Activated gamma-delta T cell (primary cell): ENCODE measurements at regions not wholly inside any gene's neighbourhood (a gene's known extent, or its start where the extent isn't known, plus 50 kb on each side); places are given as distances from the start of the nearest gene placed in this dataset.
"Not testable (repeated sequence)": the region's sequence is repeated elsewhere in the genome, so short reads cannot be mapped to it uniquely, and the experiment has no call there.

ENCODE experiments used
- DNase-seq: peaks from one replicate; lab custom pipeline; 2025; lab: John Stamatoyannopoulos, UW

DNA sequence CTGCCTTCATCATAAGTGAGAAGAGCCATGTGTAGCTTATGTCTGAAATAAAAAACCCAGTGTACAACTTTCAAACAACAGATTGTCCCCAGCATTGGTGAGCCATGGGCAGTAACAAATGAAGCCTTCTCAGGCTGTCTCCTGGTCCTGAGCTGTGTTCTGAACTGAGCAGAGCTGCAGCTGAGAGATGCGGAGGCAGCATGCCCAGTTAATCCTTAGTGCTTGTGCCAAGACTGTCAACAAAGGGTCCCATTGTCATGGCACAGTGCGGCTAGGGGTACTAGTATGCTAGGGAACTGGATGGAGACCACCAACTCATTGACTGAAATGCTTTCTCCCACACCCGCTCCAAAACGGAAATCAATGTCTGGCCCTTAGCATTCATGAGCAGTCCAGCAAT lies 154.3 kb downstream of the RMST start:
- DNase-seq: no peak

GRCh38 chr12:97628962-97629361 lies 166.4 kb downstream of the RMST start:
- DNase-seq: no peak

- DNase-seq: no peak
These were observed 166.8 kb downstream of the RMST start for GRCh38 chr12:97629382-97629781.

GRCh38 chr12:97630356-97630755 lies 167.8 kb downstream of the RMST start:
- no peak for DNase-seq

GRCh38 chr12:97630875-97631274 lies 168.3 kb downstream of the RMST start:
- no peak for DNase-seq

DNA sequence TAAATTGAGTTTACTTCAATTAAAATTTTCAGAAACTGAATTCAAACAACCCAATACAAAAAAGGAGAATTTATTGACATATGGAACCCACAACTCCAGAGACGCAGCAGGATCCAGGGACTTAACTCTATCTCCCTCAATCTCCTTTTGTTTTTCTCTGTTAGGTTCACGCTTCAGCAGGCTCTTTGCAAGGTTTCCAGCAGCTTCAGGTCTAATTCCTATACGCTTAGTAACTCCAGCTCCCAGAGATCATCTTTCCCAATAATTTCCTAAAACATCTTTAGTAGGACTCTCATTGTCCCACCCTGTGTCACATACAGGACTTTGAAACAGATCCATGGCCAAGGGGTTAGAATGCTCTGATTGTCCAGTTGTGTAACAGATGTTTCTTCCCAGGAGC lies 175.2 kb downstream of the RMST start:
- no peak for DNase-seq

GRCh38 chr12:97638739-97639138 lies 176.1 kb downstream of the RMST start:
- no peak for DNase-seq

DNA sequence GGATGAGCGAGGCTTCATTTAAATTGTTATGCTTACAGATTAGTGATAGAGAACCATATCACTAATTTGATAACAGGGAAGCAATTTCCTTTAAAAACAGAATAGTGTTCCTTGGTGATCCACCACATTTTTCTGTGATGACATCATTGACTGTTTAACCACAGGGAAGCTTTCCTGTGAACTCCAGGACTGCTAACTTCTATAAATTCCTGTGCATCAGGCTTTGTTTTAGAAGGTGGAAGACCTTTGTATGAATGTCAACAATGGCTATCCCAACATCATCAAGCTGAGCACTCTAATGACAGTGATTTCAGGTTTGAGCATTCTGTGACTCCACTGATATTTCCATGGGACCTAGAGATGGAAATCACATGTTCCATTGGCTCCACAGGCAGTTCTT lies 177.1 kb downstream of the RMST start:
- DNase-seq: no peak

GRCh38 chr12:97640826-97641225 lies 178.2 kb downstream of the RMST start:
- DNase-seq: no peak

- no peak for DNase-seq
These were observed 180.3 kb downstream of the RMST start for GRCh38 chr12:97642911-97643310.

GRCh38 chr12:97643924-97644323 lies 181.3 kb downstream of the RMST start:
- no peak for DNase-seq

GRCh38 chr12:97645726-97646125 lies 183.1 kb downstream of the RMST start:
- no peak for DNase-seq

DNA sequence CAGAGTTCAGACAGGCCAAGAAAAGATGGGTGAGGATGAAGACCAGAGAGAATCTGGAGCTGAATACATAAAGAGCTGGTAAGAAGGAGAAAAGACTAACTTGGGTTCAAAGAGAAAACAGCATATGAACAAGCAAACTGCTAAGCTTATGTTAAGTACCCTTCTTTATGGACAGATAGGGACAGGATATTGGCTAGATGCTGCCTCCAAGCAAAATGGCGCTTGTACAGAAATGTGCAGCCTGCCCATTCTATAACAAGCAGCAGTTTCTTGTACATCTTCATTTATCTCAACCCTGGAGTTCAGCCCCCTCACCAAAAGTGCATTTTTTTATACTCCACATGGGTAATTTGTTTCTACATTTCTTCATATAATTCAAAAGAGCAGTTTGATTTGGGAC lies 184.5 kb downstream of the RMST start:
- DNase-seq: no peak

DNA sequence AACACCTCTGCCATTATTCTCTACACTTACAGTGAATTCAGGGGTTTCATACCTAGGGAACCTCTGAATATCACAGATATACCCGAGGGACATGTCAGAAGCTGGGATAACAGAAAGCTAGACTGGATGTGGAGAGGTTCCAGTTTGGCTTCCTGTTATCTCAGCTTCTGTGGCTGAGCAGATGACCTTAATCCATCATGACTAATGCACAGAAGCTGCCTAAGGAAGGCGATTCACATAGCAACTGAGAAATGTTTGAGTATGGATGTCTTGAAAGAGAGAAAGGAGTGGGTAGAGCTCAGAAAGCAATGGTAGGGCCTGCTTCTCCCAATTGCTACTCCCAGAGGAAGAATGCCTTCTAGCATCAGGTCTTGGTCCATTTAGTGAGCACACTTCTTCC lies 187.6 kb downstream of the RMST start:
- no peak for DNase-seq

DNA sequence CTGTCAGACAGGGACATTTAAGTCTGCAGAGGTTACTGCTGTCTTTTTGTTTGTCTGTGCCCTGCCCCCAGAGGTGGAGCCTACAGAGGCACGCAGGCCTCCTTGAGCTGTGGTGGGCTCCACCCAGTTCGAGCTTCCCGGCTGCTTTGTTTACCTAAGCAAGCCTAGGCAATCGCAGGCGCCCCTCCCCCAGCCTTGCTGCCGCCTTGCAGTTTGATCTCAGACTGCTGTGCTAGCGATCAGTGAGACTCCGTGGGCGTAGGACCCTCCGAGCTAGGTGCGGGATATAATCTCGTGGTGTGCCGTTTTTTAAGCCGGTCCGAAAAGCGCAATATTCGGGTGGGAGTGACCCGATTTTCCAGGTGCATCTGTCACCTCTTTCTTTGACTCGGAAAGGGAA lies 193.9 kb downstream of the RMST start:
- DNase-seq: not testable (repeated sequence)

- DNase-seq: no peak
These were observed 196.7 kb downstream of the RMST start for GRCh38 chr12:97659117-97659880.

GRCh38 chr12:97666263-97666662 lies 203.7 kb downstream of the RMST start:
- no peak for DNase-seq

- DNase-seq: no peak
These were observed 210.3 kb downstream of the RMST start for GRCh38 chr12:97672870-97673269.

- DNase-seq: no peak
These were observed 218.1 kb downstream of the RMST start for GRCh38 chr12:97680751-97681150.

DNA sequence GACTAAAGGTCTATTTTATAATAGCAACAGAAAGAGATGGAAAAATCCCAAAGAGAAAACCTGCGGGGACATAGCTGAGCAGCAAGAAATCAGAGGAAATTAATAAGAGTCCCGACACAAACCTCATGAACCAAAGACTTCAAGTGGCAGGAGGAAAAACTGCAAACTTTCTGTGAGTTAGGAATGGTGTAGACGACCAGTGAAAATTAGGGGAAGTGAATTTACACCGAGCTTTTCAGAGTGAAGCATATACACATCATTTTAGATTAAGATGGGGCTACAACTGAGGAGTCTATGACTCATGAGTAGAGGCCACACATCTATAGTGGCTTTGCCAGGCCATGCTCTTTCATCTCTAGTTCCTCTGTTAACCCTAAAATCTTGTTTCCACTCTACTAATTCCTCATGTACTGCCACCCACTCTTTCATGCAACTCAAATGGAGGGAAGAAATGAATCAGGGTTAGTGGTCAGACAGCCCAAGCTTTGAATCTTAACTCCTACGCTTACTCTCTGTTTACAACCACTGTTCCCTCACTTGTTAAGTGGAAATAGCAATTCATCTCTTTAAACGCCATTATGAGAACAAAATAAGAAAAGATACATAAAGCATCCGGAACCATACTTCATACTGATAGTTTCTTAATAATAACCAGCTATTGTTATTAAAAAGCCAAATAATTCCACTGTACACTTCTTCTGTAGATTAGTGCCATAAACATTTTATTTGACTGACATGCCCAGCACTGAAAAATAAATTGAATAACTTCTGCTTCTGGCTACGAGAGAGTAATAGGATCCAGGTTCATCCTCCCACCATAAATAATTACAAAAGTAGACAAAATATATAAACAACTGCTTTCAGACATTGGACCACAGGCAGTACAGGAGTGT lies 219.3 kb downstream of the RMST start:
- DNase-seq: no peak

GRCh38 chr12:97685360-97685759 lies 222.8 kb downstream of the RMST start:
- no peak for DNase-seq

- no peak for DNase-seq
These were observed 239.3 kb downstream of the RMST start for GRCh38 chr12:97701901-97702300.

DNA sequence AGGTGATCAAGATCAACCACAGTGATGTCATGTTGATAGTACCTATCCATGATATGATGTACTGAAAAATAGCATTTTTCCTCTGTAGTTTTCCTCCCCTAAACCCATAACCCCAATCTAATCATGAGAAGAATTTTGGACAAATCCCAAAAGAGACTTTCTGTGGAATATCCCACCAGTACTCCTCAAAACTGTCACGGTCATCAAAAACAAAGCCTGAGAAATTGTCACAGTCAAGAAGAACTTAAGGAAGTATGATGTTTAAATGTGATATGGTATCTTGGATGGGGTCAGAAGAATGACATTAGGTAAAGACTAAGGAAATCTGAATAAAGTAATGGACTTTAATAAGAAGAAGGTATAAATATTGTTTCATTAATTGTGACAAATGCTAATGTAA lies 248.8 kb downstream of the RMST start:
- no peak for DNase-seq
